HepG2 (cell line): ENCODE measurements at regions not wholly inside any gene's neighbourhood (a gene's known extent, or its start where the extent isn't known, plus 50 kb on each side); places are given as distances from the start of the nearest gene placed in this dataset.

Experiments used
- ATAC-seq: fragments of 200-7000 bp; cut with Tn5 transposase; 3 replicates; pipeline ENCODE4 v1.9.1; 2020; ENCODE audit warnings: mild to moderate bottlenecking, moderate library complexity
- BruUV-seq: library from RNA; stranded (reverse); fragments of 400-500 nt; replicated peaks from 2 replicates; lab custom pipeline; 2021; lab: Mats Ljungman, UMichigan
- CTCF ChIA-PET: fragments of 300-600 bp; formaldehyde crosslinking; extraction: SDS; loops from one replicate; lab custom pipeline; 2021; ENCODE audit warnings: low total read pairs, inconsistent platforms, low intra/inter-chr PET ratio; lab: Yijun Ruan, JAX
- POLR2A ChIA-PET: fragments of 350-600 bp; sonication (Branson Sonifier 250); formaldehyde crosslinking; loops from one replicate; lab custom pipeline; 2020; ENCODE audit warnings: antibody characterized with exemption, inconsistent platforms; lab: Yijun Ruan, JAX
- DNase-seq: peaks from one replicate; pipeline ENCODE4 v3.0.0-alpha.2; 2015; ENCODE audit warnings: low spot score
- FAIRE-seq: peaks from 3 replicates; lab custom pipeline; 2011; peaks lifted over from hg19 to GRCh38; lab: Jason Lieb, UNC
- H2AFZ ChIP-seq: one replicate; pipeline ENCODE4 v1.6.1; 2011; ENCODE audit warnings: low read length, inconsistent platforms
- H3K27ac ChIP-seq: fragments of 300-600 bp; 3 replicates; pipeline ENCODE4 v1.8.0; 2011; ENCODE audit warnings: mixed run types, mild to moderate bottlenecking, mixed read lengths, low read length, inconsistent platforms; ENCODE audit not compliant: insufficient read depth; ENCODE audit errors: extremely low read length
- H3K27me3 ChIP-seq, 2 experiments: fragments of 200-600 bp in 1 of 2; 2 replicates in 1 of 2; 3 replicates in 1 of 2; pipeline versions ENCODE4 v1.6.0 to v1.8.0; 2011; ENCODE audit warnings: low read length in 2 of 2, mild to moderate bottlenecking in 2 of 2, moderate library complexity in 2 of 2, inconsistent platforms in 1 of 2; ENCODE audit not compliant: insufficient read depth in 2 of 2, control insufficient read depth in 1 of 2
- H3K36me3 ChIP-seq, 2 experiments: fragments of 200-600 bp in 1 of 2; replicated peaks in 1 of 2; 2 replicates in 1 of 2; 3 replicates in 1 of 2; pipeline versions ENCODE4 v1.5.1 to v1.8.0; 2011; ENCODE audit warnings: low read length in 2 of 2, inconsistent platforms in 1 of 2; ENCODE audit not compliant: insufficient read depth in 2 of 2, control insufficient read depth in 1 of 2
- H3K4me1 ChIP-seq: 2 replicates; pipeline ENCODE4 v1.5.1; 2012; ENCODE audit warnings: low read length, inconsistent platforms; ENCODE audit not compliant: insufficient read depth
- H3K4me2 ChIP-seq: 2 replicates; pipeline ENCODE4 v1.6.0; 2011; ENCODE audit warnings: low read depth, low read length, inconsistent platforms
- H3K4me3 ChIP-seq, 3 experiments: fragments of 200-600 bp in 1 of 3; sonication (generic), shearing (Covaris generic) in 1 of 3; replicated peaks in 1 of 3; 2 replicates each; pipeline ENCODE4 v1.5.1; 2011 to 2016; ENCODE audit warnings: low read length in 3 of 3, inconsistent platforms in 2 of 3, low read depth in 2 of 3, mild to moderate bottlenecking in 2 of 3, control low read depth in 1 of 3, mixed read lengths in 1 of 3; ENCODE audit not compliant: insufficient read depth in 1 of 3
- H3K79me2 ChIP-seq: one replicate; pipeline ENCODE4 v1.6.1; 2011; ENCODE audit warnings: low read length, inconsistent platforms; ENCODE audit not compliant: insufficient read depth
- H3K9ac ChIP-seq: 2 replicates; pipeline ENCODE4 v1.6.0; 2011; ENCODE audit warnings: mild to moderate bottlenecking, low read depth, low read length, inconsistent platforms; ENCODE audit not compliant: insufficient read depth
- H3K9me3 ChIP-seq: 2 replicates; pipeline ENCODE4 v1.5.1; 2012; ENCODE audit warnings: mild to moderate bottlenecking, low read length
- H4K20me1 ChIP-seq: 2 replicates; pipeline ENCODE4 v1.6.0; 2011; ENCODE audit warnings: inconsistent platforms, mild to moderate bottlenecking, low read length, moderate library complexity; ENCODE audit not compliant: insufficient read depth
- GABPA ChIP-seq, 2 experiments: IDR thresholded peaks; 2 replicates each; pipeline ENCODE4 v1.6.1; 2011 to 2016; ENCODE audit warnings: low read depth in 2 of 2, low read length in 1 of 2, missing biosample characterization in 1 of 2, missing genetic modification characterization in 1 of 2
- HNF4G ChIP-seq, 2 experiments: sonication (generic) in 1 of 2; formaldehyde crosslinking in 1 of 2; IDR thresholded peaks; 2 replicates each; pipeline versions ENCODE4 v1.4.0 to v1.6.1; 2011 to 2020; ENCODE audit warnings: borderline replicate concordance in 2 of 2, low read depth in 2 of 2, mild to moderate bottlenecking in 2 of 2, low read length in 1 of 2, missing genetic modification reagents in 1 of 2, moderate library complexity in 1 of 2
- HNRNPL ChIP-seq: fragments of 200-400 bp; formaldehyde crosslinking; IDR thresholded peaks from 2 replicates; pipeline ENCODE4 v1.6.1; 2017; ENCODE audit warnings: mild to moderate bottlenecking, low read depth, low read length
- JUNB ChIP-seq: sonication (generic); formaldehyde crosslinking; IDR thresholded peaks from 2 replicates; pipeline ENCODE4 v1.8.0; 2022; ENCODE audit warnings: missing genetic modification reagents, mild to moderate bottlenecking, borderline replicate concordance
- SKI ChIP-seq: fragments of 450-650 bp; IDR thresholded peaks from one replicate; pipeline ENCODE4 v1.6.1; 2018; ENCODE audit warnings: mild to moderate bottlenecking; ENCODE audit not compliant: partially characterized antibody
- TAF1 ChIP-seq: sonication (generic); formaldehyde crosslinking; IDR thresholded peaks from 2 replicates; pipeline ENCODE4 v1.4.0; 2020; ENCODE audit warnings: missing genetic modification reagents
- ZMYM3 ChIP-seq: sonication (generic); formaldehyde crosslinking; IDR thresholded peaks from 2 replicates; pipeline ENCODE4 v1.5.1; 2020; ENCODE audit warnings: mild to moderate bottlenecking, missing genetic modification reagents
- ZNF510 ChIP-seq: sonication (generic); formaldehyde crosslinking; IDR thresholded peaks from 2 replicates; pipeline ENCODE4 v1.4.0; 2020; ENCODE audit warnings: low read depth, mild to moderate bottlenecking, missing genetic modification reagents
- ZNF672 ChIP-seq: sonication (generic); formaldehyde crosslinking; IDR thresholded peaks from 2 replicates; pipeline ENCODE4 v1.8.1; 2022; ENCODE audit warnings: missing genetic modification reagents
- ZNF780A ChIP-seq: sonication (generic); formaldehyde crosslinking; IDR thresholded peaks from 2 replicates; pipeline ENCODE4 v1.8.0; 2022; ENCODE audit warnings: mild to moderate bottlenecking, missing genetic modification reagents, moderate library complexity
- WGBS: methylation state at CpG from one replicate; pipeline ENCODE4 v1.1.6; 2017; ENCODE audit warnings: low lambda C conversion rate; 5-methylcytosine and 5-hydroxymethylcytosine counted together
- in situ Hi-C: cut with HindIII; loops from 2 replicates; pipeline ENCODE4 v1.10.0; 2017; ENCODE audit warnings: low pct_unique_long_range_greater_than_20kb; ENCODE audit not compliant: extremely low pct_ligation_motif_present
- intact Hi-C: fragments of 100-400 bp; cut with micrococcal nuclease; formaldehyde crosslinking; loops from one replicate; pipeline ENCODE4 v1.10.0; 2022; ENCODE audit not compliant: unreplicated experiment
- TF ChIP-seq, protein P1 (sequence below): sonication (generic); formaldehyde crosslinking; IDR thresholded peaks from 2 replicates; pipeline ENCODE4 v1.5.0; 2020; ENCODE audit warnings: mild to moderate bottlenecking, missing genetic modification reagents
- TF ChIP-seq, protein P2 (sequence below), 2 experiments: fragments of 450-650 bp in 1 of 2; sonication (generic) in 1 of 2; formaldehyde crosslinking in 1 of 2; IDR thresholded peaks; 2 replicates each; pipeline versions ENCODE4 v1.6.1 to v1.8.0; 2016 to 2022; ENCODE audit warnings: antibody characterized with exemption in 1 of 2, mild to moderate bottlenecking in 1 of 2, missing genetic modification reagents in 1 of 2

DNA sequence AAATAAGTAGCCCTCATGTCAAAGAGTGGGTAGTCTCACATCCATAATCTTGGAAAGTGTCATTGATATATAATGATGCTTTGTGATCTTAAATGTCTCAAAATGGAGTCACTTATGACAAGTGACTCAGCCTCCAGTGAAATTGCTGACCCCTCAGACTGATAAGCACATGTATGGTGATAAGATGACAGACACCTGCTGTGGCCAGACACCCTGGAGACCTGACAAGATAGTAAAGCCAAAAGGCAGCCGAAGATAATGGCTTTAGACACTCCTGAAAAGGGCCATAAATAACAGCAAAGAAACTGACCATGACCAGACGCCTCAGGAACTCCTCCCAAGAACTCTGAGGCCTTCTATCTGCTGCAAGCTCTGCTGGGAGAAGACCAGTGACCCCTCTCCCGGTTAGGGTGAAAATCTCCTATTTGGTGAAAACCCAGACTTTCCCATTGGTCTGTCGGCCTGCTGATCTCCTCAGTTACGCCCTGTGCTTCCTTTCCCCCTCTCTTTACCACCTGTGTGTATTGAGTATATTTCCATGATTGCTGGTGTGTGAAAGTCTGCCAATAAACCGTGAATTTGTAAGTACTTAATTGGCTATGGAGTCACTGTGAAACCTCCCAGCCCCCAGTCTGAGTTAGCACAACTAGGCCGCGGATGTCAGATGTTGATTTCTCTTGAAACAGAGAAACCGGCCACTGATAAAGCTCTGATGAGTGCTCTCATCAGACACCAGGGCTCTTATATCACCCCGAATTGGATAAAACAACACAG is 226.7 kb upstream of the MYOCD start:
- in situ Hi-C loops (no loop called here), intact Hi-C loops (no loop called here)
- BruUV-seq = no TSS peak
- FAIRE-seq (no peak), DNase-seq (no peak), ATAC-seq (no peak)
- no peaks in the 10 kb centered on the region for H4K20me1 ChIP-seq
- WGBS = 18% methylated on average over 10 of the region's 10 CpGs
- no peak overlapping the region for H3K9ac ChIP-seq
- no peaks in the 10 kb centered on the region for H3K79me2 ChIP-seq
- no peaks in the 10 kb centered on the region for H3K36me3 ChIP-seq
- ChIA-PET POLR2A (no interaction called here), CTCF (no interaction called here)
- H3K27ac ChIP-seq = no peak overlapping the region
- H3K9me3 ChIP-seq = no peaks in the 10 kb centered on the region
- no peaks in the 10 kb centered on the region for H3K4me1 ChIP-seq
- no peak overlapping the region for H3K4me2 ChIP-seq
- no peaks in the 10 kb centered on the region for H3K27me3 ChIP-seq
- H3K4me3 ChIP-seq = no peak overlapping the region
- H2AFZ ChIP-seq = no peak overlapping the region
- TF ChIP-seq ZNF780A (CRISPR knock-in tag) (no peak), GABPA (IDR thresholded peaks at IDR 0.05; ENCODE audit: low read depth, low read length) (no peak), GABPA (CRISPR knock-in tag; IDR thresholded peaks at IDR 0.05; ENCODE audit: low read depth) (no peak), HNF4G (IDR thresholded peaks at IDR 0.05; ENCODE audit: borderline replicate concordance, low read depth, low read length) (no peak), HNF4G (CRISPR knock-in tag; IDR thresholded peaks at IDR 0.05; ENCODE audit: borderline replicate concordance, low read depth) (no peak), ZNF510 (CRISPR knock-in tag) (no peak), HNRNPL (no peak), ZNF672 (no peak), SKI (no peak), TAF1 (CRISPR knock-in tag) (no peak), ZMYM3 (CRISPR knock-in tag) (no peak), JUNB (CRISPR knock-in tag) (no peak)
- TF ChIP-seq, protein P1, sequence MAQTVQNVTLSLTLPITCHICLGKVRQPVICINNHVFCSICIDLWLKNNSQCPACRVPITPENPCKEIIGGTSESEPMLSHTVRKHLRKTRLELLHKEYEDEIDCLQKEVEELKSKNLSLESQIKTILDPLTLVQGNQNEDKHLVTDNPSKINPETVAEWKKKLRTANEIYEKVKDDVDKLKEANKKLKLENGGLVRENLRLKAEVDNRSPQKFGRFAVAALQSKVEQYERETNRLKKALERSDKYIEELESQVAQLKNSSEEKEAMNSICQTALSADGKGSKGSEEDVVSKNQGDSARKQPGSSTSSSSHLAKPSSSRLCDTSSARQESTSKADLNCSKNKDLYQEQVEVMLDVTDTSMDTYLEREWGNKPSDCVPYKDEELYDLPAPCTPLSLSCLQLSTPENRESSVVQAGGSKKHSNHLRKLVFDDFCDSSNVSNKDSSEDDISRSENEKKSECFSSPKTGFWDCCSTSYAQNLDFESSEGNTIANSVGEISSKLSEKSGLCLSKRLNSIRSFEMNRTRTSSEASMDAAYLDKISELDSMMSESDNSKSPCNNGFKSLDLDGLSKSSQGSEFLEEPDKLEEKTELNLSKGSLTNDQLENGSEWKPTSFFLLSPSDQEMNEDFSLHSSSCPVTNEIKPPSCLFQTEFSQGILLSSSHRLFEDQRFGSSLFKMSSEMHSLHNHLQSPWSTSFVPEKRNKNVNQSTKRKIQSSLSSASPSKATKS = no peak
- TF ChIP-seq, protein P2, sequence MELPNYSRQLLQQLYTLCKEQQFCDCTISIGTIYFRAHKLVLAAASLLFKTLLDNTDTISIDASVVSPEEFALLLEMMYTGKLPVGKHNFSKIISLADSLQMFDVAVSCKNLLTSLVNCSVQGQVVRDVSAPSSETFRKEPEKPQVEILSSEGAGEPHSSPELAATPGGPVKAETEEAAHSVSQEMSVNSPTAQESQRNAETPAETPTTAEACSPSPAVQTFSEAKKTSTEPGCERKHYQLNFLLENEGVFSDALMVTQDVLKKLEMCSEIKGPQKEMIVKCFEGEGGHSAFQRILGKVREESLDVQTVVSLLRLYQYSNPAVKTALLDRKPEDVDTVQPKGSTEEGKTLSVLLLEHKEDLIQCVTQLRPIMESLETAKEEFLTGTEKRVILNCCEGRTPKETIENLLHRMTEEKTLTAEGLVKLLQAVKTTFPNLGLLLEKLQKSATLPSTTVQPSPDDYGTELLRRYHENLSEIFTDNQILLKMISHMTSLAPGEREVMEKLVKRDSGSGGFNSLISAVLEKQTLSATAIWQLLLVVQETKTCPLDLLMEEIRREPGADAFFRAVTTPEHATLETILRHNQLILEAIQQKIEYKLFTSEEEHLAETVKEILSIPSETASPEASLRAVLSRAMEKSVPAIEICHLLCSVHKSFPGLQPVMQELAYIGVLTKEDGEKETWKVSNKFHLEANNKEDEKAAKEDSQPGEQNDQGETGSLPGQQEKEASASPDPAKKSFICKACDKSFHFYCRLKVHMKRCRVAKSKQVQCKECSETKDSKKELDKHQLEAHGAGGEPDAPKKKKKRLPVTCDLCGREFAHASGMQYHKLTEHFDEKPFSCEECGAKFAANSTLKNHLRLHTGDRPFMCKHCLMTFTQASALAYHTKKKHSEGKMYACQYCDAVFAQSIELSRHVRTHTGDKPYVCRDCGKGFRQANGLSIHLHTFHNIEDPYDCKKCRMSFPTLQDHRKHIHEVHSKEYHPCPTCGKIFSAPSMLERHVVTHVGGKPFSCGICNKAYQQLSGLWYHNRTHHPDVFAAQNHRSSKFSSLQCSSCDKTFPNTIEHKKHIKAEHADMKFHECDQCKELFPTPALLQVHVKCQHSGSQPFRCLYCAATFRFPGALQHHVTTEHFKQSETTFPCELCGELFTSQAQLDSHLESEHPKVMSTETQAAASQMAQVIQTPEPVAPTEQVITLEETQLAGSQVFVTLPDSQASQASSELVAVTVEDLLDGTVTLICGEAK (IDR thresholded peaks at IDR 0.05) = no peak
- TF ChIP-seq, protein P2 (CRISPR knock-in tag; IDR thresholded peaks at IDR 0.05) = no peak
